Cardiac muscle cell (in vitro differentiated cells and primary cell): ENCODE measurements at regions not wholly inside any gene's neighbourhood (a gene's known extent, or its start where the extent isn't known, plus 50 kb on each side); places are given as distances from the start of the nearest gene placed in this dataset.

Source experiments
- DNase-seq, 2 donors: peaks; one replicate each; pipeline versions ENCODE4 v3.0.0 to v3.0.0-alpha.2; 2010 to 2017; ENCODE audit warnings: low read depth in 1 of 2, low spot score in 1 of 2
- H3K27ac ChIP-seq: fragments of 200-600 bp; sonication (generic); 2 replicates; pipeline ENCODE4 v1.5.1; 2016
- H3K27me3 ChIP-seq: fragments of 200-600 bp; sonication (generic); 2 replicates; pipeline ENCODE4 v1.6.0; 2016; ENCODE audit warnings: control low read depth
- H3K36me3 ChIP-seq: fragments of 200-600 bp; sonication (generic); 2 replicates; pipeline ENCODE4 v1.5.1; 2016; ENCODE audit warnings: control low read depth
- H3K4me1 ChIP-seq: fragments of 200-600 bp; sonication (generic); 2 replicates; pipeline ENCODE4 v1.8.1; 2017; ENCODE audit warnings: low read depth, mild to moderate bottlenecking, mixed run types
- H3K4me3 ChIP-seq: fragments of 200-600 bp; sonication (generic); 2 replicates; pipeline ENCODE4 v1.5.1; 2016; ENCODE audit warnings: mild to moderate bottlenecking
- H3K9me3 ChIP-seq: fragments of 200-600 bp; sonication (generic); 2 replicates; pipeline ENCODE4 v1.5.1; 2017; ENCODE audit warnings: low read depth, mild to moderate bottlenecking, control low read depth
- CTCF ChIP-seq: IDR thresholded peaks from 2 replicates; pipeline ENCODE4 v1.5.1; 2012; ENCODE audit warnings: low read depth, mild to moderate bottlenecking, low read length

- DNase-seq, result peak in 1 of 2 donors; percentile 1
- Histone ChIP-seq H3K27me3 (no peaks in the 10 kb centered on the region), H3K36me3 (no peaks in the 10 kb centered on the region), H3K27ac (no peak overlapping the region), H3K4me1 (no peaks in the 10 kb centered on the region), H3K9me3 (no peaks in the 10 kb centered on the region), H3K4me3 (no peak overlapping the region)
- no peak for TF ChIP-seq CTCF
Observed at GRCh38 chr14:42469637-42470426, 863.2 kb downstream of the LRFN5 start.

DNA sequence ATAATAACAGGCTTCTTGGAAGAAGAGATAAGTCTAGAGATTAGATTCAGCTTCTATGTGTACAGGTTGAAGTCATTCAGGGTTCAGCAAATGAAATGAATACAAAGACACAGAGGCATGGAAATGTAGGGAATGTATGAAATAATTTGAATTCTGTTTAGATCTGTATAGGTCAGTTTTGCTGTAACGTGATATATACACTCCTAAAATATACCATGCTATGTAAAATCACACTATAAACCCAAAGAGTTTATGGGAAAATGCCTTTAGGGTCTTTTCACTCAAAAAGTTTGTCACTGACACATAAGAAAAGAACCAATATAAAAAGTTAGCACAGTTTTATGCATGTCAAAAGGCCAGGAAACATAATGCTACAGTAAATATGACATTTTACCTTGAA lies 854.0 kb downstream of the LRFN5 start:
- H3K4me3 ChIP-seq, result no peak overlapping the region
- TF ChIP-seq CTCF, result no peak
- no peaks in the 10 kb centered on the region for H3K36me3 ChIP-seq
- no peaks in the 10 kb centered on the region for H3K27me3 ChIP-seq
- DNase-seq, result no peak
- H3K4me1 ChIP-seq, result no peaks in the 10 kb centered on the region
- no peak overlapping the region for H3K27ac ChIP-seq
- H3K9me3 ChIP-seq, result no peaks in the 10 kb centered on the region

DNA sequence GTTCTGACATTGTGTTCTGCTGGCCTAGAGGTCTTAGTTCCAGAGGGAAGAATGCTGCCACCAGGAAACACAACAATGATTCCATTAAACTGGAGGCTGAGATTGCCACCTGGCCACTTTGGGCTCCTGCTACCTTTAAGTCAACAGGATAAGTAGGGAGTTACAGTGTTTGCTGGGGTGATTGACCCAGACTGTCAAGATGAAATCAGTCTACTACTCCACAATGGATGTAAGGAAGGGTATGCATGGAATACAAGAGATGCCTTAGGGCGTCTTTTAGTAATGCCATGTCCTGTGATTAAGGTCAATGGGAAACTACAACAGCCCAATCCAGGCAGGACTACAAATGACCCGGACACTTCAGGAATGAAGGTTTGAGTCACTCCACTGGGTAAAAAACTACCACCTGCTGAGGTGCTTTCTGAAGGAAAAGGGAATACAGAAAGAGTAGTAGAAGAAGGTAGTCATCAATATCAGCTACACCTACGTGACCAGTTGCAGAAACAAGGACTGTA lies 852.6 kb downstream of the LRFN5 start:
- Histone ChIP-seq H3K27ac (no peak overlapping the region), H3K27me3 (no peaks in the 10 kb centered on the region), H3K4me1 (no peaks in the 10 kb centered on the region), H3K4me3 (no peak overlapping the region), H3K9me3 (no peaks in the 10 kb centered on the region), H3K36me3 (no peaks in the 10 kb centered on the region)
- no peak for TF ChIP-seq CTCF
- no peak for DNase-seq

DNA sequence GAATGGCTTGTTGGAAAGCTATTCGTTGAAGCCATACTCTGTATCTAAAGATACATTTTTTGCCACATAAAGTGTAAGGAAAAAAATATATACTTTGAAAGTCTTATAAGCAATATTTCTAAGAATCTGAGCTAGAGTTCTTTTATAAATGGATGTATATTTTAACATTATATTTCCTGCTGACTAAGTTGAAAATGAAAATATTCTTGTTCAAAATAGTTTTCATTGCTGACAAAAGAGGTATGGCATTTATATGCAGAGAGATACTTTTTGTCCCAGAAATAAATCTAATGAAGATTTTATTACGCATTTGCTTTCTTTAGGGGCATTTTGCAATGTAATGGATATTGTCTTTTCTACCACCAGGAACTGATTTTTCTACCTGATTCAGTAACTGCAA lies 834.9 kb downstream of the LRFN5 start:
- Histone ChIP-seq H3K27ac (no peak overlapping the region), H3K36me3 (no peaks in the 10 kb centered on the region), H3K9me3 (no peaks in the 10 kb centered on the region), H3K4me1 (no peaks in the 10 kb centered on the region), H3K4me3 (no peak overlapping the region), H3K27me3 (no peaks in the 10 kb centered on the region)
- no peak for DNase-seq
- no peak for TF ChIP-seq CTCF

DNA sequence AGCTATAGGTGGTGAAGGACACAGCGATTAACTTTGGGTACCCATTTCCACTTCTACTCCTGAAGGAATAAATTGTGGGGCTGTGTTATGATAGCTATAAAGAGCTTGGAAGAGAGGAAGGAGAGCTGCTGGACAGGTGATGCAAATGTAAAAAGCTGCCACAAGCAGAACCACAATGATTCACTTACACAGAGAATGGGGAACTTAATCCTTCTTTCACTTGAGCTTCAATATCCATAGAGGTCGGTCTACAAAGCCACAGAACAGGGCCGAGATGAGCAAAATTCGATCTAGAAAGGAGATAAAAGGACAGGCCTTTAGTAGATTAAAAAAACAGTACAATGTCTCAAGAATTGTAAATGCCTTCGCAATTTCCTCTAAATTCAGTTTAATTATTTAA lies 831.1 kb downstream of the LRFN5 start:
- no peak for DNase-seq
- H3K27me3 ChIP-seq, result no peaks in the 10 kb centered on the region
- no peak for TF ChIP-seq CTCF
- H3K9me3 ChIP-seq, result no peaks in the 10 kb centered on the region
- no peak overlapping the region for H3K27ac ChIP-seq
- no peaks in the 10 kb centered on the region for H3K36me3 ChIP-seq
- no peaks in the 10 kb centered on the region for H3K4me1 ChIP-seq
- H3K4me3 ChIP-seq, result no peak overlapping the region
